Hepatocyte (in vitro differentiated cells): ENCODE measurements at regions not wholly inside any gene's neighbourhood (a gene's known extent, or its start where the extent isn't known, plus 50 kb on each side); places are given as distances from the start of the nearest gene placed in this dataset.

ENCODE experiments used
- DNase-seq: peaks from one replicate; pipeline ENCODE4 v3.0.0-alpha.2; 2016; ENCODE audit warnings: low spot score
- H2AFZ ChIP-seq: fragments of 200-600 bp; sonication (generic); 2 replicates; pipeline ENCODE4 v1.6.0; 2016; ENCODE audit warnings: antibody characterized with exemption, mild to moderate bottlenecking
- H3K27ac ChIP-seq: fragments of 200-600 bp; sonication (generic); 2 replicates; pipeline ENCODE4 v1.5.1; 2016; ENCODE audit warnings: mild to moderate bottlenecking
- H3K27me3 ChIP-seq: fragments of 200-600 bp; sonication (generic); 2 replicates; pipeline ENCODE4 v1.6.1; 2016
- H3K36me3 ChIP-seq: fragments of 200-600 bp; sonication (generic); replicated peaks from 2 replicates; pipeline ENCODE4 v1.5.1; 2016; ENCODE audit warnings: low read depth; ENCODE audit not compliant: insufficient read depth
- H3K4me1 ChIP-seq: fragments of 200-600 bp; sonication (generic); 2 replicates; pipeline ENCODE4 v1.5.1; 2016; ENCODE audit warnings: mild to moderate bottlenecking, moderate library complexity; ENCODE audit not compliant: insufficient read depth
- H3K4me2 ChIP-seq: fragments of 200-600 bp; sonication (generic); 2 replicates; pipeline ENCODE4 v1.6.0; 2016
- H3K4me3 ChIP-seq: fragments of 200-600 bp; sonication (generic); 2 replicates; pipeline ENCODE4 v1.5.1; 2016; ENCODE audit warnings: mild to moderate bottlenecking
- H3K79me2 ChIP-seq: fragments of 200-600 bp; sonication (generic); 2 replicates; pipeline ENCODE4 v1.6.0; 2017; ENCODE audit warnings: mild to moderate bottlenecking
- H3K9me2 ChIP-seq: fragments of 200-600 bp; sonication (generic); replicated peaks from 2 replicates; pipeline ENCODE4 v1.6.0; 2017; ENCODE audit warnings: mild to moderate bottlenecking; ENCODE audit not compliant: insufficient read depth
- H3K9me3 ChIP-seq: fragments of 200-600 bp; sonication (generic); 2 replicates; pipeline ENCODE4 v1.5.1; 2016; ENCODE audit warnings: low read depth, mild to moderate bottlenecking
- H4K20me1 ChIP-seq: fragments of 200-600 bp; sonication (generic); 2 replicates; pipeline ENCODE4 v1.6.0; 2016; ENCODE audit warnings: mild to moderate bottlenecking; ENCODE audit not compliant: insufficient read depth, poor library complexity, severe bottlenecking
- CTCF ChIP-seq: fragments of 200-600 bp; sonication (generic); IDR thresholded peaks from 2 replicates; pipeline ENCODE4 v1.5.1; 2016; ENCODE audit warnings: antibody characterized with exemption, mild to moderate bottlenecking; ENCODE audit not compliant: poor library complexity
- EZH2 ChIP-seq: fragments of 200-600 bp; sonication (generic); IDR thresholded peaks from 2 replicates; pipeline ENCODE4 v1.6.1; 2016; ENCODE audit warnings: antibody characterized with exemption, mild to moderate bottlenecking, borderline replicate concordance
- EZH2phosphoT487 ChIP-seq: fragments of 200-600 bp; sonication (generic); IDR thresholded peaks from one replicate; pipeline ENCODE4 v1.6.1; 2018; ENCODE audit warnings: antibody characterized with exemption, mild to moderate bottlenecking, low read depth, moderate library complexity; ENCODE audit not compliant: unreplicated experiment, severe bottlenecking
- WGBS: methylation state at CpG from one replicate; pipeline ENCODE4 v1.1.6; 2016; ENCODE audit warnings: low lambda C conversion rate; ENCODE audit errors: missing lambda C conversion rate; 5-methylcytosine and 5-hydroxymethylcytosine counted together

GRCh38 chr14:89013698-89014568 is 189.5 kb downstream of the TTC8 start:
- no peak overlapping the region for H3K4me3 ChIP-seq
- no peaks in the 10 kb centered on the region for H3K9me2 ChIP-seq
- peak overlapping the region; percentile 70 for H3K4me2 ChIP-seq
- 63% methylated on average over 11 of the region's 11 CpGs for WGBS
- no peak for TF ChIP-seq CTCF
- no peak for TF ChIP-seq EZH2phosphoT487
- no peak for TF ChIP-seq EZH2
- H3K27me3 ChIP-seq, result no peaks in the 10 kb centered on the region
- H3K27ac ChIP-seq, result peak overlapping the region; percentile 78
- H3K4me1 ChIP-seq, result peaks cover 8% of the 10 kb centered on the region
- no peaks in the 10 kb centered on the region for H3K36me3 ChIP-seq
- H3K9me3 ChIP-seq, result no peaks in the 10 kb centered on the region
- no peak overlapping the region for H2AFZ ChIP-seq
- H3K79me2 ChIP-seq, result no peaks in the 10 kb centered on the region
- DNase-seq, result no peak
- no peaks in the 10 kb centered on the region for H4K20me1 ChIP-seq

- peaks cover 8% of the 10 kb centered on the region for H3K4me1 ChIP-seq
- H3K36me3 ChIP-seq, result no peaks in the 10 kb centered on the region
- H3K27me3 ChIP-seq, result no peaks in the 10 kb centered on the region
- H3K79me2 ChIP-seq, result no peaks in the 10 kb centered on the region
- no peak overlapping the region for H3K4me3 ChIP-seq
- no peaks in the 10 kb centered on the region for H3K9me3 ChIP-seq
- H4K20me1 ChIP-seq, result no peaks in the 10 kb centered on the region
- 71% methylated on average over 2 of the region's 2 CpGs for WGBS
- no peak for DNase-seq
- H3K27ac ChIP-seq, result no peak overlapping the region
- no peaks in the 10 kb centered on the region for H3K9me2 ChIP-seq
- H2AFZ ChIP-seq, result no peak overlapping the region
- TF ChIP-seq CTCF (no peak), EZH2phosphoT487 (no peak), EZH2 (no peak)
- H3K4me2 ChIP-seq, result no peak overlapping the region
These were observed 190.1 kb downstream of the TTC8 start for GRCh38 chr14:89014569-89014850.

- 91% methylated on average over 1 of the region's 1 CpG for WGBS
These were observed 190.6 kb downstream of the TTC8 start for GRCh38 chr14:89015016-89015415.

More at GRCh38 chr14:89015016-89015415, 190.6 kb downstream of the TTC8 start:
- Histone ChIP-seq H3K9me3 (no peaks in the 10 kb centered on the region), H3K36me3 (no peaks in the 10 kb centered on the region), H3K4me1 (peaks cover 8% of the 10 kb centered on the region), H3K4me2 (no peak overlapping the region), H3K9me2 (no peaks in the 10 kb centered on the region), H3K4me3 (no peak overlapping the region), H3K27ac (no peak overlapping the region), H3K79me2 (no peaks in the 10 kb centered on the region), H3K27me3 (no peaks in the 10 kb centered on the region), H2AFZ (no peak overlapping the region), H4K20me1 (no peaks in the 10 kb centered on the region)
- TF ChIP-seq EZH2 (no peak), CTCF (no peak), EZH2phosphoT487 (no peak)
- DNase-seq, result no peak
